OCI-LY7 (cell line): ENCODE measurements at regions not wholly inside any gene's neighbourhood (a gene's known extent, or its start where the extent isn't known, plus 50 kb on each side); places are given as distances from the start of the nearest gene placed in this dataset.

Source experiments
- BruUV-seq: library from RNA; stranded (reverse); fragments of 400-500 nt; replicated peaks from 2 replicates; lab custom pipeline; 2021; lab: Mats Ljungman, UMichigan
- CTCF ChIA-PET: fragments of 300-600 bp; sonication (Branson Sonifier 250); formaldehyde crosslinking; loops from one replicate; lab custom pipeline; 2022; ENCODE audit warnings: antibody characterized with exemption; ENCODE audit not compliant: unreplicated experiment; lab: Charles Lee
- POLR2A ChIA-PET: fragments of 300-600 bp; sonication (Branson Sonifier 250); formaldehyde crosslinking; loops from one replicate; lab custom pipeline; 2022; ENCODE audit warnings: antibody characterized with exemption; lab: Charles Lee
- DNase-seq: peaks from one replicate; pipeline ENCODE4 v3.0.0-alpha.2; 2015; ENCODE audit warnings: low spot score
- H2AFZ ChIP-seq: fragments of 200-600 bp; sonication (generic), shearing (Covaris generic); 2 replicates; pipeline ENCODE4 v1.6.1; 2014; ENCODE audit warnings: mild to moderate bottlenecking, antibody characterized with exemption, low read length, moderate library complexity
- H3K27ac ChIP-seq: fragments of 200-600 bp; sonication (generic); 2 replicates; pipeline ENCODE4 v1.5.1; 2014; ENCODE audit warnings: mixed run types, low read depth, mild to moderate bottlenecking, moderate library complexity, low read length, inconsistent platforms; ENCODE audit not compliant: poor library complexity, severe bottlenecking
- H3K36me3 ChIP-seq: fragments of 200-600 bp; sonication (generic); 2 replicates; pipeline ENCODE4 v1.6.1; 2014; ENCODE audit warnings: mild to moderate bottlenecking, antibody characterized with exemption, low read length, moderate library complexity, mixed read lengths; ENCODE audit not compliant: insufficient read depth
- H3K4me1 ChIP-seq: fragments of 200-600 bp; sonication (generic); 2 replicates; pipeline ENCODE4 v1.5.1; 2014; ENCODE audit warnings: mild to moderate bottlenecking, low read length; ENCODE audit not compliant: insufficient read depth, poor library complexity, severe bottlenecking
- H3K4me2 ChIP-seq: fragments of 200-600 bp; sonication (generic); 2 replicates; pipeline ENCODE4 v1.6.1; 2014; ENCODE audit warnings: mild to moderate bottlenecking, low read length
- H3K4me3 ChIP-seq: fragments of 200-600 bp; sonication (generic); 2 replicates; pipeline ENCODE4 v1.5.1; 2014; ENCODE audit warnings: mild to moderate bottlenecking, low read depth, low read length; ENCODE audit not compliant: poor library complexity, severe bottlenecking
- H3K79me2 ChIP-seq: fragments of 200-600 bp; sonication (generic); 2 replicates; pipeline ENCODE4 v1.6.1; 2016; ENCODE audit warnings: low read depth, mild to moderate bottlenecking, low read length, moderate library complexity, mixed read lengths; ENCODE audit not compliant: insufficient read depth
- H3K9me2 ChIP-seq: fragments of 200-600 bp; sonication (generic); 2 replicates; pipeline ENCODE4 v1.6.1; 2016; ENCODE audit warnings: mild to moderate bottlenecking, low read length, mixed read lengths; ENCODE audit not compliant: insufficient read depth
- H3K9me3 ChIP-seq: fragments of 200-600 bp; sonication (generic); 2 replicates; pipeline ENCODE4 v1.6.1; 2014; ENCODE audit warnings: mild to moderate bottlenecking, mixed run types, low read length, mixed read lengths
- H4K20me1 ChIP-seq: fragments of 200-600 bp; sonication (generic); 2 replicates; pipeline ENCODE4 v1.6.1; 2014; ENCODE audit warnings: mild to moderate bottlenecking, antibody characterized with exemption, low read length, moderate library complexity, mixed read lengths; ENCODE audit not compliant: insufficient read depth
- EZH2phosphoT487 ChIP-seq: fragments of 200-600 bp; sonication (generic); IDR thresholded peaks from 2 replicates; pipeline ENCODE4 v1.6.1; 2018; ENCODE audit warnings: low read depth, borderline replicate concordance, mild to moderate bottlenecking, mixed run types, antibody characterized with exemption, low read length, moderate library complexity, mixed read lengths
- intact Hi-C: fragments of 100-400 bp; cut with micrococcal nuclease; formaldehyde crosslinking; loops from one replicate; pipeline ENCODE4 v1.10.0; 2022; ENCODE audit not compliant: unreplicated experiment
- TF ChIP-seq, protein P1 (sequence below): fragments of 200-600 bp; sonication (generic); conservative IDR thresholded peaks from 2 replicates; pipeline ENCODE4 v1.5.1; 2014; ENCODE audit warnings: mild to moderate bottlenecking, antibody characterized with exemption, low read length, moderate library complexity, mixed read lengths

DNA sequence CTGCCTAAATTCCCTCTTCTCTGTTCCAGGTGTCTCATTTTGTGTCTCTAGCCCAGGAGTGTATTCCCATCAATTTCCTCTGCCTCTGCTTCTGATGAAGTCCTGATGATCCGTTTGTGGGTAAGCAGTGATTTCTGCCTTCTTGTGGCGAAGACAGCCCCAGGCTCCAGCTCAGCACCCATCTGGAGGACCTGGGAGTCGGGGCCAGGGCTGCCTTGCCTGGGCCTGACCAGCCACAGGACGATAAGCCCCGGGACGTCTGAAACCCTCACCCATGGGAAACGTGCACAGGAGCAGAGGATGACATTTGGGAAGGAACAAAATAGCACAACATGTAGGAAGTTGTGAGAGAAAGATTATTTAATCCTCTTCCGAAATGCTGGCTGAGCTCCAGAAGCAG, 206.9 kb downstream of the FBXO15 start:
- H3K27ac ChIP-seq = no peak overlapping the region
- no peaks in the 10 kb centered on the region for H3K9me2 ChIP-seq
- no peaks in the 10 kb centered on the region for H3K4me1 ChIP-seq
- no peaks in the 10 kb centered on the region for H3K36me3 ChIP-seq
- no peaks in the 10 kb centered on the region for H3K9me3 ChIP-seq
- intact Hi-C loops = no loop called here
- H3K79me2 ChIP-seq = no peaks in the 10 kb centered on the region
- H3K4me3 ChIP-seq = no peak overlapping the region
- CTCF ChIA-PET = no interaction called here
- no peak for DNase-seq
- no peak for TF ChIP-seq EZH2phosphoT487
- TF ChIP-seq, protein P1, sequence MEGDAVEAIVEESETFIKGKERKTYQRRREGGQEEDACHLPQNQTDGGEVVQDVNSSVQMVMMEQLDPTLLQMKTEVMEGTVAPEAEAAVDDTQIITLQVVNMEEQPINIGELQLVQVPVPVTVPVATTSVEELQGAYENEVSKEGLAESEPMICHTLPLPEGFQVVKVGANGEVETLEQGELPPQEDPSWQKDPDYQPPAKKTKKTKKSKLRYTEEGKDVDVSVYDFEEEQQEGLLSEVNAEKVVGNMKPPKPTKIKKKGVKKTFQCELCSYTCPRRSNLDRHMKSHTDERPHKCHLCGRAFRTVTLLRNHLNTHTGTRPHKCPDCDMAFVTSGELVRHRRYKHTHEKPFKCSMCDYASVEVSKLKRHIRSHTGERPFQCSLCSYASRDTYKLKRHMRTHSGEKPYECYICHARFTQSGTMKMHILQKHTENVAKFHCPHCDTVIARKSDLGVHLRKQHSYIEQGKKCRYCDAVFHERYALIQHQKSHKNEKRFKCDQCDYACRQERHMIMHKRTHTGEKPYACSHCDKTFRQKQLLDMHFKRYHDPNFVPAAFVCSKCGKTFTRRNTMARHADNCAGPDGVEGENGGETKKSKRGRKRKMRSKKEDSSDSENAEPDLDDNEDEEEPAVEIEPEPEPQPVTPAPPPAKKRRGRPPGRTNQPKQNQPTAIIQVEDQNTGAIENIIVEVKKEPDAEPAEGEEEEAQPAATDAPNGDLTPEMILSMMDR = no peak
- no TSS peak for BruUV-seq
- POLR2A ChIA-PET = no interaction called here
- no peaks in the 10 kb centered on the region for H4K20me1 ChIP-seq
- H3K4me2 ChIP-seq = no peak overlapping the region
- H2AFZ ChIP-seq = no peak overlapping the region

DNA sequence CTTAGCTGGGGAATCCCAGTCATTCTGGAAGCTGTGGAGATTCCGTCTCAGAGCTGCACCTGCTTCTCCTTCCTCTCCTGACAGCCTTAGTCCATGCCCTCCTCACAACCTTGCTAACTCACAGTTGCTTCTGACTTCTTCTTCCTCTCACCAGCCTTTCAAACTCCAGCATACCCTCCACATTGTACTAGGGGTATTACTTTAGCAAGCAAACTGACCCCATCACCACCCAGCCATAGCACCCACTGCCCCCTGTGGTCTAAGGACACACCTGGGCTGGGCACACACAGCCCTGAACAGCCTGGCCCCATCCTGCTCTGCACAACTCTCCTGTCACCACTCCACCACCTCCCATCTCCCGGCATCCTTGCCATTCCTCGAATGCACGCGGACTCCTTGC, 208.2 kb downstream of the FBXO15 start:
- POLR2A ChIA-PET = interaction anchor here (0.5 to 1.0 kb wide), 2 partner anchors 9 to 91 kb away, joined by 3 to 6 read pairs; no protein-coding TSS in a partner anchor
- no peak overlapping the region for H3K4me3 ChIP-seq
- no peaks in the 10 kb centered on the region for H4K20me1 ChIP-seq
- DNase-seq = no peak
- H3K4me2 ChIP-seq = no peak overlapping the region
- no peak overlapping the region for H3K27ac ChIP-seq
- BruUV-seq = no TSS peak
- no peaks in the 10 kb centered on the region for H3K9me3 ChIP-seq
- no peaks in the 10 kb centered on the region for H3K4me1 ChIP-seq
- no peak overlapping the region for H2AFZ ChIP-seq
- H3K9me2 ChIP-seq = no peaks in the 10 kb centered on the region
- H3K79me2 ChIP-seq = no peaks in the 10 kb centered on the region
- TF ChIP-seq, protein P1 = no peak
- no peak for TF ChIP-seq EZH2phosphoT487
- H3K36me3 ChIP-seq = no peaks in the 10 kb centered on the region
- intact Hi-C loops = no loop called here
- CTCF ChIA-PET = no interaction called here

DNA sequence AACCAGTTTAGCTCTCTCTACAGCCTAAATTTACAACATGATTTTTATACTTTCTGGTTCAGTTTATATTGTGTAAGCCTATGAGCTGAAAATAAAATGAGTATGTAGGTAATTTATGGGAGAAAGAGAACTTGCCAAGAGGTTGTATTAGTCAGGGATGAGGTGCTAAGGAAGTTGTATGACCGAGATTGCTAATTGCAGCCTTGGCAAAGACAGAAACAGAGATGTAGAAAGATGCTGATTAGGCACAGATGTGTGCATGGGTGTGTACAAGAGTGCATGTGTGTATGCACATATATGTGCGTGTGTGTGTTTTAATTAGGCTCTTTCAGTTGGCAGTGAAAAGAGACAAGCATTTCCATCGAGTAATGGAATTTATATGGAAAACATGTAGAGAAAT, 213.9 kb downstream of the FBXO15 start:
- CTCF ChIA-PET = no interaction called here
- no peak for DNase-seq
- intact Hi-C loops = no loop called here

More for the DNA sequence above, 213.9 kb downstream of the FBXO15 start:
- no peak overlapping the region for H3K27ac ChIP-seq
- no peaks in the 10 kb centered on the region for H3K9me3 ChIP-seq
- H2AFZ ChIP-seq = no peak overlapping the region
- no peaks in the 10 kb centered on the region for H4K20me1 ChIP-seq
- H3K4me1 ChIP-seq = no peaks in the 10 kb centered on the region
- no peaks in the 10 kb centered on the region for H3K79me2 ChIP-seq
- H3K4me3 ChIP-seq = no peak overlapping the region
- BruUV-seq = no TSS peak
- H3K9me2 ChIP-seq = no peaks in the 10 kb centered on the region
- TF ChIP-seq, protein P1 = no peak
- TF ChIP-seq EZH2phosphoT487 = no peak
- H3K36me3 ChIP-seq = no peaks in the 10 kb centered on the region
- H3K4me2 ChIP-seq = no peak overlapping the region
- POLR2A ChIA-PET = no interaction called here
